ENCODE measurements at regions not wholly inside any gene's neighbourhood (a gene's known extent, or its start where the extent isn't known, plus 50 kb on each side); places are given as distances from the start of the nearest gene placed in this dataset.
"Not testable (repeated sequence)": the region's sequence is repeated elsewhere in the genome, so short reads cannot be mapped to it uniquely, and the experiment has no call there.

DNA sequence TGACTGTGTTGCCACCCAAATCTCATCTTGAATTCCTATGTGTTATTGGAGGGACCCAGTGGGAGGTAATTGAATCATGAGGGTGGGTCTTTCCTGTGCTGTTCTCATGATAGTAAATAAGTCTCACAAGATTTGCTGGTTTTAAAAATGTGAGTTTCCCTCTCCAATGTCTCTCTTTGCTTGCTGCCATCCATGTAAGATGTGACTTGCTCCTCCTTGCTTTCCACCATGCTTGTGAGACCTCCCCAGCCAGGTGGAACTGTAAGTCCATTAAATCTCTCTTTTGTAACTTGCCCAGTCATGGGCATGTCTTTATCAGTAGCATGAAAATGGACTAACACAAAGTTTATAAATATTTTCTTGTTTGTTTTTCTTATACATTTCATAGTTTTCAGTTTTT, 990.5 kb upstream of the CITED2 start:
- no peaks in the 10 kb centered on the region for H3K36me3 Mint-ChIP-seq
- peaks cover 2% of the 10 kb centered on the region for H3K9me3 Mint-ChIP-seq
- H3K4me3 Mint-ChIP-seq: no peak overlapping the region
- H3K4me1 Mint-ChIP-seq: no peaks in the 10 kb centered on the region
- DNase-seq: no peak
- H3K27ac Mint-ChIP-seq: no peak overlapping the region
- H3K27me3 Mint-ChIP-seq: no peaks in the 10 kb centered on the region
- CTCF ChIA-PET: no interaction called here

DNA sequence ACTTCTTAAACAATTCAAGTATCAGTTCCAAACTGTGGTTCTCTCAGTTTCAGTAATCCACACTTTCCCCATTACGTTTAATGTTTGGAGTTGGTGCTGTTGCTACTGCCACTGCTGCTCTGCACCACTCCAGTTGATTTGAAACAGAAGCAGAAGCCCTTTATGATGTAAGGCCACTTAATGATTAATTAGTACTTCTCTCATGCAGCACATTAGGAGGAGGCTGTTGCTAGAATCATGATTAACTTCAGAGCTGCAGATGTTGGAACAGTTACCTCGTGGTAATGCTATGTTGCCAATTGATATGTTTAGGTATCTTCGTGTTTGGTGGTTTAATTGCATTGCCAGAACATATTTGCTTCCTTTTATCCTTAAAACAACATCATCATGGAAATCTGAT, 986.2 kb upstream of the CITED2 start:
- H3K27me3 Mint-ChIP-seq: no peaks in the 10 kb centered on the region
- no peak for DNase-seq
- CTCF ChIA-PET: no interaction called here
- H3K9me3 Mint-ChIP-seq: peaks cover 2% of the 10 kb centered on the region
- H3K4me3 Mint-ChIP-seq: no peak overlapping the region
- no peaks in the 10 kb centered on the region for H3K4me1 Mint-ChIP-seq
- H3K27ac Mint-ChIP-seq: no peak overlapping the region
- H3K36me3 Mint-ChIP-seq: no peaks in the 10 kb centered on the region

GRCh38 chr6:140355476-140355875, 981.0 kb upstream of the CITED2 start:
- Mint-ChIP-seq H3K27me3 (no peaks in the 10 kb centered on the region), H3K27ac (no peak overlapping the region), H3K4me3 (no peak overlapping the region), H3K9me3 (no peaks in the 10 kb centered on the region), H3K4me1 (no peaks in the 10 kb centered on the region), H3K36me3 (no peaks in the 10 kb centered on the region)
- DNase-seq: no peak
- CTCF ChIA-PET: no interaction called here

GRCh38 chr6:140354296-140354695, 979.8 kb upstream of the CITED2 start:
- H3K4me3 Mint-ChIP-seq: no peak overlapping the region
- no peaks in the 10 kb centered on the region for H3K4me1 Mint-ChIP-seq
- H3K27ac Mint-ChIP-seq: no peak overlapping the region
- no peaks in the 10 kb centered on the region for H3K27me3 Mint-ChIP-seq
- CTCF ChIA-PET: no interaction called here
- DNase-seq: no peak
- no peaks in the 10 kb centered on the region for H3K9me3 Mint-ChIP-seq
- no peaks in the 10 kb centered on the region for H3K36me3 Mint-ChIP-seq

DNA sequence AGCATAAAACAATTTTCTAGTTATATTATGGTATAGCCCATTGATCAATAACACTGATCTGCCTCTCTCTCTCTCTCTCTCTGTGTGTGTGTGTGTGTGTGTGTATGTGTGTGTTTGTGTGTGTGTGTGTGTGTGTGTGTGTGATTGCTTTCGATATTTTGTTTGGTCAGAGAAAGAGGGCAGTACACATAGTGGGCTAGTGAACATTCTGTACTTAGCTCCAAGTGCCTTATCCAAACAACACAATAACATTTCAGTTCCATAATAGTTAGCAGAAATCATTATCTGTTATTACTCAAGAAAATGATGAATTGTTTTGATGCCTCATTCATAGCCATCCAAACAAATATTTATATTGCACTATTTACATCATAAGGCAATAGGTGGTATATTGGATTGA, 979.1 kb upstream of the CITED2 start:
- Mint-ChIP-seq H3K9me3 (no peaks in the 10 kb centered on the region), H3K27me3 (no peaks in the 10 kb centered on the region), H3K36me3 (no peaks in the 10 kb centered on the region), H3K4me1 (no peaks in the 10 kb centered on the region), H3K27ac (no peak overlapping the region), H3K4me3 (no peak overlapping the region)
- CTCF ChIA-PET: no interaction called here
- DNase-seq: no peak

DNA sequence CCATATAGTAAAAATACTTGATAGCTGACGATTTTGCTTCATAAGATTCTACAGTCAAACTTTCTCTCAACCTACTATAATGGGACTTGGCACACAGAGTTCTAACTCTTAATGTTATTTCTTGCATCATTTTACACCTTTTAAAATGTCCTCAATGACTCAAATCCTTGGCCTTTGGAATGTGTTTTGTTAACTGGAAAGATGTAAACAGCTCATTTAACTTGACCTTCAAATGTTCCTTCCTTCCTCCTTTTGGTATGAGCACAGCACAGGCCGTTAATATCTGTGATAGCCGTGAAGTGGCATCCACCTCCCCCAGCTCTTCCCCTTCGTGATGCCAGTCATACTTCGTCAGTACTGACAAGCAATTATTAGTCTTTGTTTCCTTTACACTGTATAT, 972.0 kb upstream of the CITED2 start:
- Mint-ChIP-seq H3K9me3 (no peaks in the 10 kb centered on the region), H3K36me3 (no peaks in the 10 kb centered on the region), H3K27ac (no peak overlapping the region), H3K4me1 (no peaks in the 10 kb centered on the region), H3K4me3 (no peak overlapping the region), H3K27me3 (no peaks in the 10 kb centered on the region)
- CTCF ChIA-PET: no interaction called here
- no peak for DNase-seq

DNA sequence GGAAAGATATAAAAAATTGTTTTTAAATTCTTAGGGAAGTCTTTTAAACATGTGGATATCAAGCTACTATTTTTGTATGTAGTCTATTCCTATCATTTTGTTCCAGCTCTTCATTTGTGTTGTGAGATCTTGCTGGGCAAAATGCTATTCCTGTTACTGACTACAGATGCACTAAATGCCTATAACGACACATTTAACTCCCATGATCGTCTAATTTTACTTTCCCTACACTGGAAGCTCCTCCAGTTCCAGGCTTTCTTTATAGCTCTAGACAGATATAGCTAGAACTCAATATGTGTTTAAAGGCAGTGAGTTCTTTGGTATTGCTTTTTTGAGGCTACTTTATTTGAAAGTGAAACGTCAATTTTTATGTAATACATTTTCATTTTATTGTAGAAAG, 971.5 kb upstream of the CITED2 start:
- Mint-ChIP-seq H3K27ac (no peak overlapping the region), H3K27me3 (no peaks in the 10 kb centered on the region), H3K4me1 (no peaks in the 10 kb centered on the region), H3K4me3 (no peak overlapping the region), H3K9me3 (no peaks in the 10 kb centered on the region), H3K36me3 (no peaks in the 10 kb centered on the region)
- DNase-seq: no peak
- CTCF ChIA-PET: no interaction called here

DNA sequence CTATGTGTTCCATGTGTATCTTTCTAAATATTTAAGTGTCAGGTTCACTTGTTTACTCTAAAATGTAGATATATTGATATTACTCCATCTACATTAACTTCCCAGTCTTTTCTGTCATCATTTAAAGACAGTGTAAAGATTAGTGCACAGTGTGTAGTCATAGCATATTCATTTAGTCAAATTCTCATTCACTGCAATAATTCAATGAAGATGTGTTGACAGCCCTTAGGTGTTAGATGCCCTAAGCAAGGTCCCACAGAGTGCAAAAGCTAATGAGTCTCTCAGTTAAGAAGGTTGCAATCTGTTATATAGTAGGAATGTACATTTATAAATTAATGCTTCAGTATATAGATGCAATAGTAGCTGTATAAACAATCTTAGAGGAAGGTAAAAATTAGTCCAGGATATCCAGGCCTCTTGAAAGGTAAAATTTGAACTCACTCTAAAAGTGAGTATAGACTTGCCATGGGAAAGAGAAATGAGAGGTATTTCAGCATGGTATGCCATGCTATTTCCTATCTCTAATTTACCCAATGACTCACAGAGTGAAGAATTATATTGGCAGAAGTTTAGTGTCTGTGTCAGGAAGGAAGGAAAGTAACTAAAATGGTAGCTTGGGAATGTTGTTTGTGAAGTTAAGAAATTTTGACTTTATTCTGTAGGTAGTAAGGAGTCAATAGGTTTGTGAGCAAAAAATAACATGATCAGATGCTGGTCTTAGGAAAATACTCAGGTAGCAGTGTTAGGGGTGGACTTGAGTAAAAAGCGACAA, 969.9 kb upstream of the CITED2 start:
- H3K4me3 Mint-ChIP-seq: no peak overlapping the region
- no peak overlapping the region for H3K27ac Mint-ChIP-seq
- no peaks in the 10 kb centered on the region for H3K9me3 Mint-ChIP-seq
- H3K36me3 Mint-ChIP-seq: no peaks in the 10 kb centered on the region
- no peaks in the 10 kb centered on the region for H3K4me1 Mint-ChIP-seq
- CTCF ChIA-PET: no interaction called here
- DNase-seq: no peak
- no peaks in the 10 kb centered on the region for H3K27me3 Mint-ChIP-seq

- no peak for DNase-seq
- Mint-ChIP-seq H3K9me3 (no peaks in the 10 kb centered on the region), H3K4me1 (no peaks in the 10 kb centered on the region), H3K27me3 (no peaks in the 10 kb centered on the region), H3K4me3 (no peak overlapping the region), H3K27ac (no peak overlapping the region), H3K36me3 (no peaks in the 10 kb centered on the region)
- CTCF ChIA-PET: no interaction called here
Measured at GRCh38 chr6:140343128-140343527, 968.7 kb upstream of the CITED2 start.

DNA sequence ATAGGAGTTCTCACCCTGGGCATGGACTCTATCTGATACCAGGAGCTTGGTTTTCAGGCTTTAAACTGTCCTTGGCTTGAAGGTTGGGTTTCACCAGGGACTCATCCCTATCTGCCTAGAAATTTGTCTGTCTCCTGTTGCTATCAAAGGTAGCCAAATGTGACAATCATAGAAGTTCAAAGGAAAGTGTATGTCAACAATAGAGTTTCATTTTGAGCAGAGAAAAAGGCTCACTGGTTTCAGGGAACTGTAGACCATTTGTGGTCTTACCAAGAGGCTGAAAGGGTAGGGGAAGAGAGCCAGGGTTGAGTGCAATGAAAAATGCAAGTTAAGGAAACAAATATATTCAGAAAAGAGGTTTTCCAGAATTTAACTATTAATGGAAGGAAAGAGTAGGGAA, 966.8 kb upstream of the CITED2 start:
- no peaks in the 10 kb centered on the region for H3K9me3 Mint-ChIP-seq
- H3K4me3 Mint-ChIP-seq: no peak overlapping the region
- no peaks in the 10 kb centered on the region for H3K27me3 Mint-ChIP-seq
- H3K4me1 Mint-ChIP-seq: no peaks in the 10 kb centered on the region
- DNase-seq: no peak
- no peak overlapping the region for H3K27ac Mint-ChIP-seq
- CTCF ChIA-PET: interaction anchor here (0.6 kb wide), 1 partner anchor 449 kb away, joined by 3 read pairs; no protein-coding TSS in a partner anchor
- H3K36me3 Mint-ChIP-seq: no peaks in the 10 kb centered on the region

DNA sequence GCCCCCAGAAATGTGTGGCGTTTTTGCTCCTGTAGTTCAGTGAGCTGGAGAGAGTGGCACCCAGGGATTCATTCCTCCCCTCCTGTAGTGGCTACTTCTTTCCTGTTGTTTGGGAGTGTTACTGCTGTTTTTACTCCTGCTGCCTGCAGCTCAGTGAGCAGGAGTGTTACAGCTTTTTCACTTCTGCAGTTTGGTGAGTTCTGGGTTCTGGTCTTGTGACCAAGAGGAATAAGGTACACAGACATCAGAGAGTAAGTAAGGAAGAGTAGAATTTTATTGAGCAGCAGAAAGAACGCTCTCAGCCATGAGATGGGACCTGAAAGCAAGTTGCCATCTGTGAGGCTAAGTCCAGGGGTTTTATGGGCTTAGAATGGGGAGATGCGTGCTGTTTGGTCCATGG, 966.3 kb upstream of the CITED2 start:
- no peak overlapping the region for H3K4me3 Mint-ChIP-seq
- CTCF ChIA-PET: no interaction called here
- DNase-seq: no peak
- H3K36me3 Mint-ChIP-seq: no peaks in the 10 kb centered on the region
- H3K27ac Mint-ChIP-seq: no peak overlapping the region
- H3K9me3 Mint-ChIP-seq: no peaks in the 10 kb centered on the region
- no peaks in the 10 kb centered on the region for H3K4me1 Mint-ChIP-seq
- H3K27me3 Mint-ChIP-seq: no peaks in the 10 kb centered on the region

DNA sequence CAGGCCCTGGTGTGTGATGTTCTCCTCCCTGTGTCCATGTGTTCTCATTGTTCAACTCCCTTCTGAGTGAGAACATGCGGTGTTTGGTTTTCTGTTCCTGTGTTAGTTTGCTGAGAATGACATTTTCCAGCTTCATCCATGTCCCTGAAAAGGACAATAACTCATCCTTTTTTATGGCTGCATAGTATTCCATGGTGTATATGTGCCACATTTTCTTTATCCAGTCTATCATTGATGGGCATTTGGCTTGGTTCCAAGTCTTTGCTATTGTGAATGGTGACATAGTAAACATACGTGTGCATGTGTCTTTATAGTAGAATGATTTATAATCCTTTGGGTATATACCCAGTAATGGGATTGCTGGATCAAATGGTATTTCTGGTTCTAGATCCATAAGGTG, 964.6 kb upstream of the CITED2 start:
- not testable (repeated sequence) for H3K27ac Mint-ChIP-seq, H3K27me3 Mint-ChIP-seq, H3K4me1 Mint-ChIP-seq

GRCh38 chr6:140321891-140322290, 947.4 kb upstream of the CITED2 start:
- Mint-ChIP-seq H3K4me1 (no peaks in the 10 kb centered on the region), H3K27me3 (no peaks in the 10 kb centered on the region), H3K36me3 (no peaks in the 10 kb centered on the region), H3K4me3 (no peak overlapping the region), H3K9me3 (no peaks in the 10 kb centered on the region), H3K27ac (no peak overlapping the region)
- no peak for DNase-seq
- CTCF ChIA-PET: no interaction called here

More for the DNA sequence above, 964.6 kb upstream of the CITED2 start:
- H3K36me3 Mint-ChIP-seq, H3K9me3 Mint-ChIP-seq, CTCF ChIA-PET, DNase-seq, H3K4me3 Mint-ChIP-seq: not testable (repeated sequence)

- no peaks in the 10 kb centered on the region for H3K9me3 Mint-ChIP-seq
- no peak overlapping the region for H3K4me3 Mint-ChIP-seq
- DNase-seq: no peak
- CTCF ChIA-PET: no interaction called here
- H3K36me3 Mint-ChIP-seq: no peaks in the 10 kb centered on the region
- no peaks in the 10 kb centered on the region for H3K27me3 Mint-ChIP-seq
- no peak overlapping the region for H3K27ac Mint-ChIP-seq
- H3K4me1 Mint-ChIP-seq: no peaks in the 10 kb centered on the region
Measured at GRCh38 chr6:140320081-140321080, 945.9 kb upstream of the CITED2 start.

- Mint-ChIP-seq H3K27me3 (no peaks in the 10 kb centered on the region), H3K9me3 (no peaks in the 10 kb centered on the region), H3K27ac (no peak overlapping the region), H3K4me3 (no peak overlapping the region), H3K4me1 (no peaks in the 10 kb centered on the region), H3K36me3 (no peaks in the 10 kb centered on the region)
- no peak for DNase-seq
- CTCF ChIA-PET: no interaction called here
Measured at GRCh38 chr6:140319209-140319608, 944.8 kb upstream of the CITED2 start.
